Heart right ventricle (tissue), 16 donors: ENCODE measurements at regions not wholly inside any gene's neighbourhood (a gene's known extent, or its start where the extent isn't known, plus 50 kb on each side); places are given as distances from the start of the nearest gene placed in this dataset.

Experiments used
- ATAC-seq, 8 donors: fragments of 200-7000 bp; cut with Tn5 transposase; one replicate each; pipeline ENCODE4 v1.9.1; 2020; ENCODE audit warnings: mild to moderate bottlenecking in 8 of 8, moderate library complexity in 8 of 8, moderate number of reproducible peaks in 1 of 8
- DNase-seq, 2 donors: peaks; one replicate each; pipeline ENCODE4 v3.0.0-alpha.2; 2020
- H3K27ac ChIP-seq, 10 donors: fragments of 200-600 bp; sonication (generic) in 2 of 10; one replicate each; pipeline versions ENCODE4 v1.5.0 to v1.8.0; 2020 to 2022; ENCODE audit warnings: mild to moderate bottlenecking in 3 of 10
- H3K27me3 ChIP-seq, 7 donors: fragments of 200-600 bp; one replicate each; pipeline ENCODE4 v1.8.0; 2021 to 2022; ENCODE audit warnings: mild to moderate bottlenecking in 2 of 7
- H3K36me3 ChIP-seq, 9 donors: fragments of 200-600 bp; sonication (generic) in 1 of 9; one replicate each; pipeline versions ENCODE4 v1.5.0 to v1.8.0; 2020 to 2022; ENCODE audit warnings: mild to moderate bottlenecking in 2 of 9
- H3K4me1 ChIP-seq, 9 donors: fragments of 200-600 bp; sonication (generic) in 1 of 9; one replicate each; pipeline versions ENCODE4 v1.5.0 to v1.8.0; 2020 to 2022; ENCODE audit warnings: mild to moderate bottlenecking in 4 of 9
- H3K4me3 ChIP-seq, 10 donors: fragments of 200-600 bp; sonication (generic) in 2 of 10; one replicate each; pipeline versions ENCODE4 v1.5.0 to v1.8.0; 2020 to 2022; ENCODE audit warnings: mild to moderate bottlenecking in 7 of 10, moderate library complexity in 2 of 10
- H3K9me3 ChIP-seq, 11 donors: fragments of 200-600 bp in 10 of 11; sonication (generic) in 2 of 11; one replicate each; pipeline versions ENCODE4 v1.5.0 to v1.8.0; 2013 to 2022; ENCODE audit warnings: mild to moderate bottlenecking in 2 of 11, control low read depth in 1 of 11, moderate library complexity in 1 of 11
- WGBS, 2 donors: extraction: QIAGEN DNeasy Blood & Tissue Kit; methylation state at CpG; one replicate each; pipeline ENCODE4 v1.1.7; 2013; ENCODE audit warnings: inconsistent platforms in 1 of 2; 5-methylcytosine and 5-hydroxymethylcytosine counted together
- intact Hi-C, 10 donors: fragments of 100-400 bp; cut with DNase I; formaldehyde crosslinking; loops; one replicate each; pipeline versions ENCODE4 v1.11.1 to v1.14.2; 2022
- TF ChIP-seq, protein P1 (sequence below), 9 donors: fragments of 200-600 bp; sonication (generic) in 2 of 9; IDR thresholded peaks; one replicate each; pipeline versions ENCODE4 v1.5.0 to v1.8.0; 2021 to 2022; ENCODE audit warnings: antibody characterized with exemption in 9 of 9, mild to moderate bottlenecking in 5 of 9, moderate library complexity in 1 of 9
- donor health status: Arrhythmogenic right ventricular cardiomyopathy.
- donor health status: ischemic (EF 13 %, LVEDD 7.1; RV severe dilation, severe dysfunction).
- donor health status: healthy with polysubstance abuse.
- donor health status: DM: no; HTN: yes; CAD: no.
- donor health status: DM: no; HTN: no; CAD: no.
- donor health status: ischemic (EF 25% LVEDD 6.9; RV normal size, moderate dysfunction).
- donor health status: ischemic (EF 25% LVEDD 5.7; RV mildly dilated, moderate dysfunction).
- donor health status: healthy.
- donor health status: DM: yes; HTN: yes; CAD: no.
- donor health status: Ischemic cardiomyopathy.
- donor health status: ischemic (EF 35%, LVEDD 5.7; RV mildly dilated, moderate dysfunction).
- donor health status: nonischemic (EF 11% LVEDD 7.7; RV severe dilation, severe dysfunction).
- donor health status: DM: yes; HTN: yes; CAD: no.
- donor health status: PGD.
- donor health status: ischemic (EF 29% LVEDD 5.4; RV normal size, mild dysfunction).
- donor health status: nonischemic (EF 23%, LVEDD 6.1; RV moderate dilation, normal function).

DNA sequence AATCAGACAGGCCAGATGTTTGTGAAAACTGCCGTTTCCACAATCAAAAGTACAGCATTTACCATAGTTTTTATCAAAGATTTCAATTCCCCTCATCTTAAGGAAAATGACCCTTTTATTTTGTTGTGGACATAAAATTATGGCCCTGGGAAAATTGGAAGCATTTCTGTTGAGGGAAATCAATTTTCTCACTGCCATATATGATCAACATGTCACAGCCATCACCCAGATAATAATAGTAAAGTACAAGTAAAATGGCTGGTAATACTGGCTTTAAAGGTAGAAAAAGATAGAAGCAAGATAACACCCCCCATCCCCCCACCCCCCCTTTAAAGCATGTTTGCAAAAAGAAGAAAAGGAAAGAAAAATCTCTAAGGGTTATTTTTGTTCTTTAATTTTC lies 311.7 kb downstream of the WDR72 start:
- Histone ChIP-seq H3K36me3 (no peaks in the 10 kb centered on the region), H3K4me1 (no peaks in the 10 kb centered on the region), H3K27ac (no peak overlapping the region), H3K9me3 (no peaks in the 10 kb centered on the region), H3K27me3 (no peaks in the 10 kb centered on the region), H3K4me3 (no peak overlapping the region)
- intact Hi-C loops = no loop called here
- WGBS, 2 donors = 72 to 79% methylated on average over 1 of the region's 1 CpG
- ATAC-seq (no peak), DNase-seq (no peak)
- TF ChIP-seq, protein P1, sequence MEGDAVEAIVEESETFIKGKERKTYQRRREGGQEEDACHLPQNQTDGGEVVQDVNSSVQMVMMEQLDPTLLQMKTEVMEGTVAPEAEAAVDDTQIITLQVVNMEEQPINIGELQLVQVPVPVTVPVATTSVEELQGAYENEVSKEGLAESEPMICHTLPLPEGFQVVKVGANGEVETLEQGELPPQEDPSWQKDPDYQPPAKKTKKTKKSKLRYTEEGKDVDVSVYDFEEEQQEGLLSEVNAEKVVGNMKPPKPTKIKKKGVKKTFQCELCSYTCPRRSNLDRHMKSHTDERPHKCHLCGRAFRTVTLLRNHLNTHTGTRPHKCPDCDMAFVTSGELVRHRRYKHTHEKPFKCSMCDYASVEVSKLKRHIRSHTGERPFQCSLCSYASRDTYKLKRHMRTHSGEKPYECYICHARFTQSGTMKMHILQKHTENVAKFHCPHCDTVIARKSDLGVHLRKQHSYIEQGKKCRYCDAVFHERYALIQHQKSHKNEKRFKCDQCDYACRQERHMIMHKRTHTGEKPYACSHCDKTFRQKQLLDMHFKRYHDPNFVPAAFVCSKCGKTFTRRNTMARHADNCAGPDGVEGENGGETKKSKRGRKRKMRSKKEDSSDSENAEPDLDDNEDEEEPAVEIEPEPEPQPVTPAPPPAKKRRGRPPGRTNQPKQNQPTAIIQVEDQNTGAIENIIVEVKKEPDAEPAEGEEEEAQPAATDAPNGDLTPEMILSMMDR (IDR thresholded peaks at IDR 0.05) = no peak

DNA sequence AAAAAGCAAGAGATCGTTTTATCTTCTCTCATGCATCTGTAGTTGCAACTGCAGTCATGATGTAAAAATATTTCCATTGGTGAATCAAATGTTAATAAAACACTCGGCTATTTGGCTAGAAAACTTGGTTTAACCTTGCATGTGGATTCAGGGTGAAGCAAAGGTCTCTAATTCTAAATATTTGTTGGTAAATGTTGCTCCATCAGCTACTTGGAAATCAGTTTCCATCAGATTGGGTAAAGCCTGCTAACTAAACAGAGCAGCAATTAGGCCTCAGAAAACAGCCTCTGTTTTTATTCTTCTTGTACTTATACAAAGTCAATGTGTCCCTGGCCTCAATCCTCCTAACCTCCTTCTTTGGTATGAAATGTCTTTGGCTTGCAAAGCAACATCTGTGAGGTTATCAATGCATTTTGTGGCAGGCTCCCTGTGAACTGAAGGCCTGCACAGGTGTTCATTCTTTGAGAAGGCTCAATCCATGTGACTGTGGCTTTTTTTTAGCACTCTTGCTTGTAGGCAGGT lies 312.3 kb downstream of the WDR72 start:
- DNase-seq (no peak), ATAC-seq (no peak)
- H3K27me3 ChIP-seq = no peaks in the 10 kb centered on the region
- H3K4me3 ChIP-seq = no peak overlapping the region
- no peaks in the 10 kb centered on the region for H3K36me3 ChIP-seq
- intact Hi-C loops = no loop called here
- H3K9me3 ChIP-seq = no peaks in the 10 kb centered on the region
- H3K27ac ChIP-seq = no peak overlapping the region
- 77 to 81% methylated on average over 2 of the region's 2 CpGs for WGBS, 2 donors
- H3K4me1 ChIP-seq = no peaks in the 10 kb centered on the region
- TF ChIP-seq, protein P1 (IDR thresholded peaks at IDR 0.05) = no peak

DNA sequence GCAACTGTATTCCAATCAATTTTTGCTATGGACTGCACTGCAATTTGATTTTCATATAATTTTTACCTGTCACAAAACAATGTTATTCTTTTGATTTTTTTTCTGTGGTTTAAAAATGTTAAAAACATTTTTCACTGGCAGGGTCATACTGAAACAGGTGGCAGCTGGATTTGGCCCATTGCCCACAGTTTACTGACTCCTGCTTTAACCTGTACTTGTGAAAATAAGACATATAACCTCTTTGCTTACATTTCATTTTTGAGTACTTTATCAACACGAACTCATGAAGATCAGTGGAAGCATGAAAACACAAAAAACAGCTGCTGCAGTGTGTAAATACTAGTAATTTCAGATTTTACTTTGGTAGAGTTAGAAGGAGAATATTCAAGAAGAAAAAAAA lies 313.1 kb downstream of the WDR72 start:
- H3K9me3 ChIP-seq = no peaks in the 10 kb centered on the region
- intact Hi-C loops = no loop called here
- TF ChIP-seq, protein P1 (IDR thresholded peaks at IDR 0.05) = no peak
- no peak overlapping the region for H3K27ac ChIP-seq
- H3K4me3 ChIP-seq = no peak overlapping the region
- WGBS, 2 donors = 0 to 60% methylated on average over 1 of the region's 1 CpG
- H3K36me3 ChIP-seq = no peaks in the 10 kb centered on the region
- ATAC-seq (no peak), DNase-seq (no peak)
- no peaks in the 10 kb centered on the region for H3K4me1 ChIP-seq
- H3K27me3 ChIP-seq = no peaks in the 10 kb centered on the region

DNA sequence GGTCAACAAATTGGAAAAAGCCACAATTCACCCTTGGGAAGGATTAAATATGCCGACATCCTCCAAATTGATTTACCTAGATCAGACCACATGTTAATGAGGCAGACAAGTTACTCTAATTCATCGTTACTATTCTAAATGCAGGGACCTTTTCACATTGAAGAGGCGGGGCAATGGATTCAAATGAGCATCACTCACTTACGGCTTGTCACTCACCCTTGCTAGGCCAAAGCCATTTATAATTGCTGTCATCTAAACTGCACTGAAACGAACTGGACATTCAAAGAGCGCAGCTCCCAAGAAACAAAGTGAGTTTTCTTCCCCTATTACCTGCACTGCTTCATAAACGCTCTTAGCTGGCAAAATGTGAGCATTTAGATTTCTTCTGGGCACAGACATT lies 313.9 kb downstream of the WDR72 start:
- no peaks in the 10 kb centered on the region for H3K36me3 ChIP-seq
- H3K9me3 ChIP-seq = no peaks in the 10 kb centered on the region
- WGBS, 2 donors = 92% methylated on average over 7 of the region's 7 CpGs
- no peaks in the 10 kb centered on the region for H3K4me1 ChIP-seq
- H3K4me3 ChIP-seq = no peak overlapping the region
- H3K27me3 ChIP-seq = no peaks in the 10 kb centered on the region
- no peak overlapping the region for H3K27ac ChIP-seq
- no peak for ATAC-seq
- intact Hi-C loops = no loop called here
- DNase-seq = no peak
- TF ChIP-seq, protein P1 (IDR thresholded peaks at IDR 0.05) = no peak
